Caco-2 (cell line): ENCODE measurements at regions not wholly inside any gene's neighbourhood (a gene's known extent, or its start where the extent isn't known, plus 50 kb on each side); places are given as distances from the start of the nearest gene placed in this dataset.

Source experiments
- BruUV-seq: library from RNA; stranded (reverse); fragments of 400-500 nt; replicated peaks from 2 replicates; lab custom pipeline; 2021; lab: Mats Ljungman, UMichigan
- CTCF ChIA-PET: fragments of 300-600 bp; sonication (Branson Sonifier 250); formaldehyde crosslinking; loops from one replicate; lab custom pipeline; 2022; ENCODE audit warnings: antibody characterized with exemption; lab: Charles Lee
- POLR2A ChIA-PET: fragments of 300-600 bp; sonication (Branson Sonifier 250); formaldehyde crosslinking; loops from one replicate; lab custom pipeline; 2022; ENCODE audit warnings: antibody characterized with exemption; lab: Charles Lee
- DNase-seq, 2 experiments: peaks; one replicate each; pipeline versions ENCODE4 v3.0.0 to v3.0.0-alpha.2; 2020 to 2022
- H3K27me3 ChIP-seq: replicated peaks from 2 replicates; pipeline ENCODE4 v1.6.0; 2011; ENCODE audit warnings: low read length; ENCODE audit not compliant: control insufficient read depth, insufficient read depth
- H3K36me3 ChIP-seq: 2 replicates; pipeline ENCODE4 v1.5.1; 2011; ENCODE audit warnings: low read length; ENCODE audit not compliant: control insufficient read depth, insufficient read depth
- H3K4me1 ChIP-seq: fragments of 250-450 bp; sonication (Bioruptor Pico); 2 replicates; pipeline ENCODE4 v1.5.1; 2020; ENCODE audit warnings: mild to moderate bottlenecking
- H3K4me3 ChIP-seq: 2 replicates; pipeline ENCODE4 v1.5.1; 2011; ENCODE audit warnings: low read depth, mild to moderate bottlenecking, control low read depth, low read length
- H3K9me3 ChIP-seq: fragments of 250-450 bp; sonication (Bioruptor Pico); 2 replicates; pipeline ENCODE4 v1.5.1; 2020; ENCODE audit warnings: mild to moderate bottlenecking, moderate library complexity
- H3K27ac Mint-ChIP-seq: one replicate; pipeline ENCODE4 v1.8.0; 2022; ENCODE audit warnings: mixed read lengths; ENCODE audit not compliant: unreplicated experiment
- H3K27me3 Mint-ChIP-seq: one replicate; pipeline ENCODE4 v1.8.0; 2022; ENCODE audit warnings: mixed read lengths; ENCODE audit not compliant: insufficient read depth, unreplicated experiment
- H3K36me3 Mint-ChIP-seq: one replicate; pipeline ENCODE4 v1.8.0; 2022; ENCODE audit warnings: mild to moderate bottlenecking, mixed read lengths; ENCODE audit not compliant: insufficient read depth, unreplicated experiment
- H3K4me1 Mint-ChIP-seq: one replicate; pipeline ENCODE4 v1.8.0; 2022; ENCODE audit warnings: low read depth, mixed read lengths; ENCODE audit not compliant: unreplicated experiment
- H3K4me3 Mint-ChIP-seq: one replicate; pipeline ENCODE4 v1.8.0; 2022; ENCODE audit warnings: mild to moderate bottlenecking, moderate library complexity, mixed read lengths; ENCODE audit not compliant: unreplicated experiment
- H3K9me3 Mint-ChIP-seq: one replicate; pipeline ENCODE4 v1.8.0; 2022; ENCODE audit warnings: mixed read lengths; ENCODE audit not compliant: unreplicated experiment
- CTCF ChIP-seq, 2 experiments: fragments of 200-600 bp in 1 of 2; IDR thresholded peaks; 1 replicate in 1 of 2; 2 replicates in 1 of 2; pipeline versions ENCODE4 v1.5.1 to v1.8.0; 2011 to 2022; ENCODE audit warnings: antibody characterized with exemption in 1 of 2, control low read depth in 1 of 2, inconsistent platforms in 1 of 2, low read depth in 1 of 2, low read length in 1 of 2, mild to moderate bottlenecking in 1 of 2, moderate library complexity in 1 of 2; ENCODE audit not compliant: insufficient read depth in 1 of 2, severe bottlenecking in 1 of 2, unreplicated experiment in 1 of 2
- intact Hi-C: fragments of 100-400 bp; cut with micrococcal nuclease; formaldehyde crosslinking; loops from one replicate; pipeline ENCODE4 v1.10.0; 2022; ENCODE audit not compliant: unreplicated experiment

- Histone ChIP-seq H3K4me3 (no peak overlapping the region), H3K4me1 (no peaks in the 10 kb centered on the region), H3K27me3 (no peaks in the 10 kb centered on the region), H3K9me3 (peaks cover 2% of the 10 kb centered on the region; the same call in 1 of the 2 replicates), H3K36me3 (no peaks in the 10 kb centered on the region)
- Mint-ChIP-seq H3K9me3 (peaks cover 53% of the 10 kb centered on the region), H3K4me3 (no peak overlapping the region), H3K27ac (no peak overlapping the region), H3K36me3 (no peaks in the 10 kb centered on the region), H3K4me1 (no peaks in the 10 kb centered on the region), H3K27me3 (no peaks in the 10 kb centered on the region)
- ChIA-PET POLR2A (no interaction called here), CTCF (no interaction called here)
- no TSS peak for BruUV-seq
- no peak for TF ChIP-seq CTCF (IDR thresholded peaks at IDR 0.05; ENCODE audit: insufficient read depth in 1 of 2, low read depth in 1 of 2, low read length in 1 of 2, severe bottlenecking in 1 of 2, unreplicated experiment in 1 of 2)
- intact Hi-C loops, result no loop called here
- no peak for DNase-seq
Measured at GRCh38 chrX:771536-771935, 140.9 kb downstream of the SHOX start.

GRCh38 chrX:769796-770195, 139.2 kb downstream of the SHOX start:
- intact Hi-C loops, result no loop called here
- no peak for TF ChIP-seq CTCF (IDR thresholded peaks at IDR 0.05; ENCODE audit: insufficient read depth in 1 of 2, low read depth in 1 of 2, low read length in 1 of 2, severe bottlenecking in 1 of 2, unreplicated experiment in 1 of 2)
- Mint-ChIP-seq H3K9me3 (peaks cover 46% of the 10 kb centered on the region), H3K27me3 (no peaks in the 10 kb centered on the region), H3K4me3 (no peak overlapping the region), H3K4me1 (no peaks in the 10 kb centered on the region), H3K36me3 (no peaks in the 10 kb centered on the region), H3K27ac (no peak overlapping the region)
- Histone ChIP-seq H3K4me3 (no peak overlapping the region), H3K36me3 (no peaks in the 10 kb centered on the region), H3K27me3 (no peaks in the 10 kb centered on the region), H3K4me1 (no peaks in the 10 kb centered on the region), H3K9me3 (no peaks in the 10 kb centered on the region; the same call in 1 of the 2 replicates)
- no peak for DNase-seq
- ChIA-PET POLR2A (no interaction called here), CTCF (no interaction called here)
- no TSS peak for BruUV-seq

DNA sequence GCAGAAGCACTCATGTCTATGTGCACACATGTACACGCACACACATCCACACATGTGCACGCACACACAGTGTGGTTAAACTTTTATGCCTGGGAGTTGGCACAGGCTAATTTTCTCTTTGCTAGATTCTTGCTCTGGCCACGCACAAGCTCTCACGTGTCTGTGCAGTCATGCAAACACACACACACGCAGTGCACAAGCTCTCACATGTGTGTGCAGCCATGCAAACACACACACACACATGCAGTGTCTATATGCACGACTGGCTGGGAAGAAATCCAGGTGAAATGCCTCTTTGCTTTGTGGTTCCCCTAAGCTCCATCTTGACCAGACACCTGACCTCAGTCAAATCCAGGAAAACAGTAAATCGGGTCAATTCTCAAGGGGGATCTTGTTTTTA, 138.0 kb downstream of the SHOX start:
- Mint-ChIP-seq H3K9me3 (peaks cover 43% of the 10 kb centered on the region), H3K4me3 (no peak overlapping the region), H3K36me3 (no peaks in the 10 kb centered on the region), H3K27ac (no peak overlapping the region), H3K4me1 (no peaks in the 10 kb centered on the region), H3K27me3 (no peaks in the 10 kb centered on the region)
- BruUV-seq, result no TSS peak
- Histone ChIP-seq H3K36me3 (no peaks in the 10 kb centered on the region), H3K4me1 (no peaks in the 10 kb centered on the region), H3K4me3 (no peak overlapping the region), H3K9me3 (no peaks in the 10 kb centered on the region; the same call in 1 of the 2 replicates), H3K27me3 (no peaks in the 10 kb centered on the region)
- POLR2A ChIA-PET, result no interaction called here
- DNase-seq, result no peak
- TF ChIP-seq CTCF (IDR thresholded peaks at IDR 0.05; ENCODE audit: insufficient read depth in 1 of 2, low read depth in 1 of 2, low read length in 1 of 2, severe bottlenecking in 1 of 2, unreplicated experiment in 1 of 2), result no peak
- CTCF ChIA-PET, result no interaction called here
- intact Hi-C loops, result no loop called here
